T-helper 17 cell (primary cell): ENCODE measurements at regions not wholly inside any gene's neighbourhood (a gene's known extent, or its start where the extent isn't known, plus 50 kb on each side); places are given as distances from the start of the nearest gene placed in this dataset.

Experiments used
- ATAC-seq: fragments of 150-1000 bp; cut with Tn5 transposase; 2 replicates; pipeline ENCODE4 v1.10.0; 2021; ENCODE audit warnings: mild to moderate bottlenecking, moderate library complexity
- DNase-seq, 3 donors: peaks; one replicate each; pipeline versions ENCODE4 v3.0.0 to v3.0.0-alpha.2; 2020 to 2021
- H3K9me3 ChIP-seq: one replicate; pipeline ENCODE4 v1.7.0; 2013; ENCODE audit warnings: low read length, mild to moderate bottlenecking; ENCODE audit not compliant: control insufficient read depth, poor library complexity, severe bottlenecking
- H3K27ac Mint-ChIP-seq: one replicate; pipeline ENCODE4 v1.8.0; 2022; ENCODE audit warnings: mild to moderate bottlenecking, moderate library complexity, mixed read lengths
- H3K27me3 Mint-ChIP-seq: one replicate; pipeline ENCODE4 v1.8.0; 2022; ENCODE audit warnings: mixed read lengths
- H3K36me3 Mint-ChIP-seq: one replicate; pipeline ENCODE4 v1.8.0; 2022; ENCODE audit warnings: low read depth, mixed read lengths
- H3K4me1 Mint-ChIP-seq: one replicate; pipeline ENCODE4 v1.8.0; 2022; ENCODE audit warnings: mild to moderate bottlenecking, mixed read lengths
- H3K4me3 Mint-ChIP-seq: one replicate; pipeline ENCODE4 v1.8.0; 2022; ENCODE audit warnings: mild to moderate bottlenecking, moderate library complexity, mixed read lengths

- H3K4me3 Mint-ChIP-seq, result no peak overlapping the region
- no peaks in the 10 kb centered on the region for H3K9me3 ChIP-seq
- no peak for DNase-seq
- no peaks in the 10 kb centered on the region for H3K27me3 Mint-ChIP-seq
- no peak for ATAC-seq
- no peaks in the 10 kb centered on the region for H3K4me1 Mint-ChIP-seq
- no peaks in the 10 kb centered on the region for H3K36me3 Mint-ChIP-seq
- H3K27ac Mint-ChIP-seq, result no peak overlapping the region
These were observed 787.7 kb downstream of the UQCRFS1 start for GRCh38 chr19:28425046-28425931.

- Mint-ChIP-seq H3K36me3 (no peaks in the 10 kb centered on the region), H3K4me1 (no peaks in the 10 kb centered on the region), H3K4me3 (no peak overlapping the region), H3K27me3 (no peaks in the 10 kb centered on the region), H3K27ac (no peak overlapping the region)
- H3K9me3 ChIP-seq, result no peaks in the 10 kb centered on the region
- DNase-seq (no peak), ATAC-seq (no peak)
These were observed 788.3 kb downstream of the UQCRFS1 start for GRCh38 chr19:28424662-28425045.

- no peaks in the 10 kb centered on the region for H3K9me3 ChIP-seq
- H3K27ac Mint-ChIP-seq, result no peak overlapping the region
- ATAC-seq (no peak), DNase-seq (no peak)
- no peak overlapping the region for H3K4me3 Mint-ChIP-seq
- no peaks in the 10 kb centered on the region for H3K4me1 Mint-ChIP-seq
- H3K36me3 Mint-ChIP-seq, result no peaks in the 10 kb centered on the region
- no peaks in the 10 kb centered on the region for H3K27me3 Mint-ChIP-seq
These were observed 788.9 kb downstream of the UQCRFS1 start for GRCh38 chr19:28424077-28424476.

GRCh38 chr19:28422791-28423650 lies 789.9 kb downstream of the UQCRFS1 start:
- no peaks in the 10 kb centered on the region for H3K9me3 ChIP-seq
- no peak overlapping the region for H3K27ac Mint-ChIP-seq
- ATAC-seq (no peak), DNase-seq (no peak)
- H3K4me1 Mint-ChIP-seq, result no peaks in the 10 kb centered on the region
- H3K36me3 Mint-ChIP-seq, result no peaks in the 10 kb centered on the region
- no peaks in the 10 kb centered on the region for H3K27me3 Mint-ChIP-seq
- no peak overlapping the region for H3K4me3 Mint-ChIP-seq

GRCh38 chr19:28422046-28422445 lies 790.9 kb downstream of the UQCRFS1 start:
- Mint-ChIP-seq H3K36me3 (no peaks in the 10 kb centered on the region), H3K4me3 (no peak overlapping the region), H3K4me1 (no peaks in the 10 kb centered on the region), H3K27me3 (no peaks in the 10 kb centered on the region), H3K27ac (no peak overlapping the region)
- no peaks in the 10 kb centered on the region for H3K9me3 ChIP-seq
- no peak for DNase-seq
- no peak for ATAC-seq

- no peak overlapping the region for H3K27ac Mint-ChIP-seq
- H3K36me3 Mint-ChIP-seq, result no peaks in the 10 kb centered on the region
- ATAC-seq, result no peak
These were observed 792.0 kb downstream of the UQCRFS1 start for GRCh38 chr19:28420811-28421550.

GRCh38 chr19:28419312-28419711 lies 793.6 kb downstream of the UQCRFS1 start:
- Mint-ChIP-seq H3K36me3 (no peaks in the 10 kb centered on the region), H3K27ac (no peak overlapping the region), H3K4me1 (no peaks in the 10 kb centered on the region), H3K4me3 (no peak overlapping the region), H3K27me3 (no peaks in the 10 kb centered on the region)
- no peaks in the 10 kb centered on the region for H3K9me3 ChIP-seq
- no peak for ATAC-seq
- no peak for DNase-seq

More at GRCh38 chr19:28420811-28421550, 792.0 kb downstream of the UQCRFS1 start:
- DNase-seq, result no peak
- H3K9me3 ChIP-seq, result no peaks in the 10 kb centered on the region
- no peaks in the 10 kb centered on the region for H3K27me3 Mint-ChIP-seq
- H3K4me1 Mint-ChIP-seq, result no peaks in the 10 kb centered on the region
- H3K4me3 Mint-ChIP-seq, result no peak overlapping the region

GRCh38 chr19:28417361-28417760 lies 795.6 kb downstream of the UQCRFS1 start:
- DNase-seq (no peak), ATAC-seq (no peak)
- Mint-ChIP-seq H3K27ac (no peak overlapping the region), H3K27me3 (no peaks in the 10 kb centered on the region), H3K36me3 (no peaks in the 10 kb centered on the region), H3K4me3 (no peak overlapping the region), H3K4me1 (no peaks in the 10 kb centered on the region)
- H3K9me3 ChIP-seq, result no peaks in the 10 kb centered on the region

- H3K9me3 ChIP-seq, result no peaks in the 10 kb centered on the region
- Mint-ChIP-seq H3K27ac (no peak overlapping the region), H3K27me3 (no peaks in the 10 kb centered on the region), H3K36me3 (no peaks in the 10 kb centered on the region), H3K4me1 (no peaks in the 10 kb centered on the region), H3K4me3 (no peak overlapping the region)
- ATAC-seq, result no peak
- DNase-seq, result no peak
These were observed 796.7 kb downstream of the UQCRFS1 start for GRCh38 chr19:28416245-28416644.

- H3K36me3 Mint-ChIP-seq, result no peaks in the 10 kb centered on the region
- no peak overlapping the region for H3K27ac Mint-ChIP-seq
- H3K4me1 Mint-ChIP-seq, result no peaks in the 10 kb centered on the region
- no peak for DNase-seq
- no peaks in the 10 kb centered on the region for H3K27me3 Mint-ChIP-seq
- no peak overlapping the region for H3K4me3 Mint-ChIP-seq
- no peak for ATAC-seq
- no peaks in the 10 kb centered on the region for H3K9me3 ChIP-seq
These were observed 798.2 kb downstream of the UQCRFS1 start for GRCh38 chr19:28414748-28415147.

GRCh38 chr19:28409859-28410258 lies 803.1 kb downstream of the UQCRFS1 start:
- ATAC-seq, result no peak
- no peaks in the 10 kb centered on the region for H3K27me3 Mint-ChIP-seq
- no peaks in the 10 kb centered on the region for H3K36me3 Mint-ChIP-seq
- no peak overlapping the region for H3K27ac Mint-ChIP-seq
- no peaks in the 10 kb centered on the region for H3K9me3 ChIP-seq
- DNase-seq, result no peak
- no peak overlapping the region for H3K4me3 Mint-ChIP-seq
- H3K4me1 Mint-ChIP-seq, result no peaks in the 10 kb centered on the region

- no peak overlapping the region for H3K27ac Mint-ChIP-seq
- no peaks in the 10 kb centered on the region for H3K9me3 ChIP-seq
- H3K36me3 Mint-ChIP-seq, result no peaks in the 10 kb centered on the region
- no peak overlapping the region for H3K4me3 Mint-ChIP-seq
- ATAC-seq, result no peak
- DNase-seq, result no peak
- no peaks in the 10 kb centered on the region for H3K27me3 Mint-ChIP-seq
- no peaks in the 10 kb centered on the region for H3K4me1 Mint-ChIP-seq
These were observed 806.0 kb downstream of the UQCRFS1 start for GRCh38 chr19:28406966-28407365.

- Mint-ChIP-seq H3K4me1 (no peaks in the 10 kb centered on the region), H3K27ac (no peak overlapping the region), H3K36me3 (no peaks in the 10 kb centered on the region)
These were observed 807.6 kb downstream of the UQCRFS1 start for GRCh38 chr19:28405346-28405742.

More at GRCh38 chr19:28405346-28405742, 807.6 kb downstream of the UQCRFS1 start:
- ATAC-seq, result no peak
- Mint-ChIP-seq H3K4me3 (no peak overlapping the region), H3K27me3 (no peaks in the 10 kb centered on the region)
- no peak for DNase-seq
- H3K9me3 ChIP-seq, result no peaks in the 10 kb centered on the region
